Common myeloid progenitor, CD34-positive (primary cell): ENCODE measurements at regions not wholly inside any gene's neighbourhood (a gene's known extent, or its start where the extent isn't known, plus 50 kb on each side); places are given as distances from the start of the nearest gene placed in this dataset.

Experiments
- CTCF ChIA-PET: fragments of 350-600 bp; sonication (Branson Sonifier 250); formaldehyde crosslinking; loops from one replicate; lab custom pipeline; 2021; ENCODE audit warnings: antibody characterized with exemption; lab: Charles Lee
- POLR2A ChIA-PET: fragments of 350-600 bp; sonication (Branson Sonifier 250); formaldehyde crosslinking; loops from one replicate; lab custom pipeline; 2021; ENCODE audit warnings: antibody characterized with exemption; lab: Charles Lee
- DNase-seq, 3 donors: peaks; one replicate each; pipeline versions ENCODE4 v3.0.0 to v3.0.0-alpha.2; 2013
- H3K27ac ChIP-seq, 2 experiments: 1 replicate in 1 of 2; 2 replicates in 1 of 2; pipeline ENCODE4 v1.7.0; 2013; ENCODE audit warnings: inconsistent platforms in 2 of 2, low read length in 2 of 2, mild to moderate bottlenecking in 2 of 2, low read depth in 1 of 2, moderate library complexity in 1 of 2; ENCODE audit not compliant: severe bottlenecking in 2 of 2, insufficient read depth in 1 of 2, poor library complexity in 1 of 2
- H3K27me3 ChIP-seq, 5 experiments: replicated peaks in 2 of 5; 1 replicate in 3 of 5; 2 replicates in 2 of 5; pipeline versions ENCODE4 v1.6.1 to v1.7.0; 2013; ENCODE audit warnings: low read length in 4 of 5, mild to moderate bottlenecking in 2 of 5, moderate library complexity in 2 of 5, inconsistent platforms in 1 of 5; ENCODE audit not compliant: insufficient read depth in 5 of 5, control insufficient read depth in 4 of 5
- H3K36me3 ChIP-seq, 4 experiments: 1 replicate in 2 of 4; 2 replicates in 2 of 4; pipeline versions ENCODE4 v1.6.1 to v1.7.0; 2013; ENCODE audit warnings: low read length in 3 of 4, control low read depth in 1 of 4, mild to moderate bottlenecking in 1 of 4; ENCODE audit not compliant: control insufficient read depth in 4 of 4, insufficient read depth in 4 of 4
- H3K4me1 ChIP-seq, 4 experiments: 1 replicate in 3 of 4; 2 replicates in 1 of 4; pipeline versions ENCODE4 v1.6.1 to v1.7.1; 2013; ENCODE audit warnings: low read length in 3 of 4, mild to moderate bottlenecking in 3 of 4, control low read depth in 1 of 4, inconsistent platforms in 1 of 4, moderate library complexity in 1 of 4; ENCODE audit not compliant: control insufficient read depth in 4 of 4, insufficient read depth in 4 of 4; ENCODE audit errors: control extremely low read depth in 1 of 4
- H3K4me3 ChIP-seq, 7 experiments: 1 replicate in 4 of 7; 2 replicates in 3 of 7; pipeline versions ENCODE4 v1.5.1 to v1.7.0; 2013; ENCODE audit warnings: mild to moderate bottlenecking in 7 of 7, low read length in 6 of 7, moderate library complexity in 6 of 7, inconsistent platforms in 2 of 7, low read depth in 2 of 7, control low read depth in 1 of 7; ENCODE audit not compliant: insufficient read depth in 4 of 7, control insufficient read depth in 1 of 7; ENCODE audit errors: extremely low read depth in 1 of 7
- H3K9me3 ChIP-seq, 5 experiments: 1 replicate in 4 of 5; 2 replicates in 1 of 5; pipeline versions ENCODE4 v1.6.1 to v1.7.1; 2013; ENCODE audit warnings: low read length in 4 of 5, mild to moderate bottlenecking in 2 of 5, inconsistent platforms in 1 of 5, low read depth in 1 of 5, moderate library complexity in 1 of 5; ENCODE audit not compliant: control insufficient read depth in 4 of 5, insufficient read depth in 2 of 5; ENCODE audit errors: control extremely low read depth in 1 of 5
- WGBS: methylation state at CpG from one replicate; pipeline ENCODE4 v1.1.5; 2013; ENCODE audit not compliant: insufficient coverage; 5-methylcytosine and 5-hydroxymethylcytosine counted together

- ChIA-PET CTCF (no interaction called here), POLR2A (no interaction called here)
Measured at GRCh38 chr15:62832231-62832630, 210.3 kb upstream of the TPM1 start.

GRCh38 chr15:62833646-62834045 is 208.9 kb upstream of the TPM1 start:
- no peaks in the 10 kb centered on the region for H3K27me3 ChIP-seq
- DNase-seq: no peak
- H3K9me3 ChIP-seq: no peaks in the 10 kb centered on the region
- POLR2A ChIA-PET: no interaction called here
- 97% methylated on average over 10 of the region's 12 CpGs for WGBS
- CTCF ChIA-PET: no interaction called here
- no peaks in the 10 kb centered on the region for H3K36me3 ChIP-seq
- H3K27ac ChIP-seq: no peak overlapping the region
- no peak overlapping the region for H3K4me3 ChIP-seq
- no peaks in the 10 kb centered on the region for H3K4me1 ChIP-seq

More at GRCh38 chr15:62832231-62832630, 210.3 kb upstream of the TPM1 start:
- Histone ChIP-seq H3K4me1 (no peaks in the 10 kb centered on the region), H3K27me3 (no peaks in the 10 kb centered on the region), H3K9me3 (no peaks in the 10 kb centered on the region), H3K36me3 (no peaks in the 10 kb centered on the region), H3K27ac (no peak overlapping the region), H3K4me3 (no peak overlapping the region)
- no CpG with 5 or more reads among the region's 2 CpGs for WGBS
- DNase-seq: no peak

- Histone ChIP-seq H3K4me3 (no peak overlapping the region), H3K27me3 (no peaks in the 10 kb centered on the region), H3K9me3 (no peaks in the 10 kb centered on the region), H3K36me3 (no peaks in the 10 kb centered on the region), H3K27ac (no peak overlapping the region), H3K4me1 (no peaks in the 10 kb centered on the region)
- ChIA-PET CTCF (no interaction called here), POLR2A (no interaction called here)
- DNase-seq: no peak
- 97% methylated on average over 5 of the region's 7 CpGs for WGBS
Measured at GRCh38 chr15:62834686-62835329, 207.7 kb upstream of the TPM1 start.

- 89% methylated on average over 8 of the region's 8 CpGs for WGBS
- no peaks in the 10 kb centered on the region for H3K36me3 ChIP-seq
- CTCF ChIA-PET: no interaction called here
- no peak for DNase-seq
- no peak overlapping the region for H3K27ac ChIP-seq
- peaks cover 0 to 4% (median 0%) of the 10 kb centered on the region in 5 experiments for H3K9me3 ChIP-seq
- POLR2A ChIA-PET: no interaction called here
- no peaks in the 10 kb centered on the region for H3K27me3 ChIP-seq
- no peaks in the 10 kb centered on the region for H3K4me1 ChIP-seq
- no peak overlapping the region for H3K4me3 ChIP-seq
Measured at GRCh38 chr15:62835351-62835750, 207.2 kb upstream of the TPM1 start.

- no peak for DNase-seq
- CTCF ChIA-PET: no interaction called here
- Histone ChIP-seq H3K9me3 (peaks cover 0 to 8% (median 0%) of the 10 kb centered on the region in 5 experiments), H3K27me3 (no peaks in the 10 kb centered on the region), H3K36me3 (peaks cover 0 to 1% (median 0%) of the 10 kb centered on the region in 4 experiments), H3K4me1 (no peaks in the 10 kb centered on the region), H3K27ac (no peak overlapping the region), H3K4me3 (no peak overlapping the region)
- WGBS: 98% methylated on average over 15 of the region's 16 CpGs
- POLR2A ChIA-PET: no interaction called here
Measured at GRCh38 chr15:62835762-62836161, 206.8 kb upstream of the TPM1 start.

- Histone ChIP-seq H3K27me3 (no peaks in the 10 kb centered on the region), H3K4me1 (no peaks in the 10 kb centered on the region), H3K9me3 (peaks cover 0 to 8% (median 0%) of the 10 kb centered on the region in 5 experiments), H3K4me3 (no peak overlapping the region), H3K27ac (no peak overlapping the region), H3K36me3 (peaks cover 0 to 3% (median under 1%) of the 10 kb centered on the region in 4 experiments)
- 95% methylated on average over 21 of the region's 22 CpGs for WGBS
- DNase-seq: no peak
- ChIA-PET POLR2A (no interaction called here), CTCF (no interaction called here)
Measured at GRCh38 chr15:62840526-62841268, 201.8 kb upstream of the TPM1 start.

GRCh38 chr15:62841269-62841628 is 201.3 kb upstream of the TPM1 start:
- ChIA-PET CTCF (no interaction called here), POLR2A (no interaction called here)
- no peaks in the 10 kb centered on the region for H3K27me3 ChIP-seq
- peaks cover 0 to 8% (median 0%) of the 10 kb centered on the region in 5 experiments for H3K9me3 ChIP-seq
- H3K36me3 ChIP-seq: peaks cover 0 to 3% (median under 1%) of the 10 kb centered on the region in 4 experiments
- no peak overlapping the region for H3K27ac ChIP-seq
- H3K4me1 ChIP-seq: no peaks in the 10 kb centered on the region
- 95% methylated on average over 9 of the region's 10 CpGs for WGBS
- no peak for DNase-seq
- H3K4me3 ChIP-seq: no peak overlapping the region
